ACC112 (cell line): ENCODE measurements at regions not wholly inside any gene's neighbourhood (a gene's known extent, or its start where the extent isn't known, plus 50 kb on each side); places are given as distances from the start of the nearest gene placed in this dataset.

ENCODE experiments used
- H2AFZ ChIP-seq: fragments of 200-600 bp; sonication (generic); one replicate; pipeline ENCODE4 v1.6.0; 2017; ENCODE audit warnings: antibody characterized with exemption, low read length; ENCODE audit not compliant: unreplicated experiment
- H3K27ac ChIP-seq: fragments of 200-600 bp; sonication (generic); 2 replicates; pipeline ENCODE4 v1.5.1; 2014; ENCODE audit warnings: low read depth, mild to moderate bottlenecking, antibody characterized with exemption, low read length, moderate library complexity
- H3K27me3 ChIP-seq: fragments of 200-600 bp; sonication (generic); 2 replicates; pipeline ENCODE4 v1.6.1; 2014; ENCODE audit warnings: mild to moderate bottlenecking, antibody characterized with exemption, low read length, moderate library complexity, mixed read lengths; ENCODE audit not compliant: insufficient read depth
- H3K36me3 ChIP-seq: fragments of 200-600 bp; sonication (generic); 2 replicates; pipeline ENCODE4 v1.6.1; 2016; ENCODE audit warnings: mild to moderate bottlenecking, antibody characterized with exemption, low read length, moderate library complexity, mixed read lengths; ENCODE audit not compliant: insufficient read depth
- H3K4me1 ChIP-seq: fragments of 200-600 bp; sonication (generic); one replicate; pipeline ENCODE4 v1.6.1; 2016; ENCODE audit warnings: low read length, mixed read lengths; ENCODE audit not compliant: insufficient read depth, unreplicated experiment, control insufficient read depth
- H3K4me3 ChIP-seq: fragments of 200-600 bp; sonication (generic); 2 replicates; pipeline ENCODE4 v1.5.1; 2014; ENCODE audit warnings: mild to moderate bottlenecking, low read depth, low read length
- H3K79me2 ChIP-seq: fragments of 200-600 bp; sonication (generic); one replicate; pipeline ENCODE4 v1.6.0; 2016; ENCODE audit warnings: low read length; ENCODE audit not compliant: control insufficient read depth, unreplicated experiment, insufficient read depth

GRCh38 chr2:175571078-175571653 is 389.7 kb upstream of the ATP5MC3 start:
- H2AFZ ChIP-seq: no peak overlapping the region
- no peaks in the 10 kb centered on the region for H3K4me1 ChIP-seq
- H3K79me2 ChIP-seq: no peaks in the 10 kb centered on the region
- no peaks in the 10 kb centered on the region for H3K27me3 ChIP-seq
- no peak overlapping the region for H3K4me3 ChIP-seq
- H3K36me3 ChIP-seq: no peaks in the 10 kb centered on the region
- H3K27ac ChIP-seq: no peak overlapping the region

GRCh38 chr2:175568109-175568730 is 386.7 kb upstream of the ATP5MC3 start:
- Histone ChIP-seq H3K27ac (no peak overlapping the region), H3K27me3 (no peaks in the 10 kb centered on the region), H3K79me2 (no peaks in the 10 kb centered on the region), H3K4me3 (peak overlapping the region; percentile 8), H3K4me1 (no peaks in the 10 kb centered on the region), H3K36me3 (no peaks in the 10 kb centered on the region), H2AFZ (peak overlapping the region; percentile 39)

- Histone ChIP-seq H3K79me2 (no peaks in the 10 kb centered on the region), H3K27ac (no peak overlapping the region), H3K4me1 (no peaks in the 10 kb centered on the region), H3K4me3 (peak overlapping the region; percentile 8), H3K27me3 (no peaks in the 10 kb centered on the region), H3K36me3 (no peaks in the 10 kb centered on the region), H2AFZ (no peak overlapping the region)
Measured at GRCh38 chr2:175567435-175568061, 386.0 kb upstream of the ATP5MC3 start.

GRCh38 chr2:175560521-175561169 is 379.1 kb upstream of the ATP5MC3 start:
- Histone ChIP-seq H3K4me1 (no peaks in the 10 kb centered on the region), H3K79me2 (no peaks in the 10 kb centered on the region), H3K27ac (no peak overlapping the region), H3K4me3 (no peak overlapping the region), H3K36me3 (no peaks in the 10 kb centered on the region), H3K27me3 (peaks cover 19% of the 10 kb centered on the region), H2AFZ (no peak overlapping the region)

GRCh38 chr2:175559613-175560012 is 378.1 kb upstream of the ATP5MC3 start:
- Histone ChIP-seq H3K79me2 (no peaks in the 10 kb centered on the region), H3K27ac (no peak overlapping the region), H3K4me1 (no peaks in the 10 kb centered on the region), H2AFZ (no peak overlapping the region), H3K36me3 (no peaks in the 10 kb centered on the region), H3K4me3 (no peak overlapping the region), H3K27me3 (peaks cover 19% of the 10 kb centered on the region)

- no peak overlapping the region for H2AFZ ChIP-seq
- H3K27me3 ChIP-seq: peaks cover 23% of the 10 kb centered on the region
- no peak overlapping the region for H3K4me3 ChIP-seq
- no peaks in the 10 kb centered on the region for H3K4me1 ChIP-seq
- no peaks in the 10 kb centered on the region for H3K79me2 ChIP-seq
- H3K27ac ChIP-seq: no peak overlapping the region
- H3K36me3 ChIP-seq: no peaks in the 10 kb centered on the region
Measured at GRCh38 chr2:175557810-175558377, 376.4 kb upstream of the ATP5MC3 start.

- Histone ChIP-seq H3K36me3 (no peaks in the 10 kb centered on the region), H3K27ac (no peak overlapping the region), H3K79me2 (no peaks in the 10 kb centered on the region), H2AFZ (no peak overlapping the region), H3K4me3 (no peak overlapping the region), H3K4me1 (no peaks in the 10 kb centered on the region), H3K27me3 (peaks cover 7% of the 10 kb centered on the region)
Measured at GRCh38 chr2:175553910-175554309, 372.4 kb upstream of the ATP5MC3 start.

GRCh38 chr2:175552902-175553301 is 371.4 kb upstream of the ATP5MC3 start:
- Histone ChIP-seq H2AFZ (no peak overlapping the region), H3K4me1 (no peaks in the 10 kb centered on the region), H3K4me3 (no peak overlapping the region), H3K27ac (no peak overlapping the region), H3K79me2 (no peaks in the 10 kb centered on the region), H3K27me3 (0 out of 2 replicates have a peak, but pooled peaks cover 4% of the 10 kb centered on the region), H3K36me3 (no peaks in the 10 kb centered on the region)

- H3K79me2 ChIP-seq: no peaks in the 10 kb centered on the region
- H3K4me3 ChIP-seq: no peak overlapping the region
- no peak overlapping the region for H3K27ac ChIP-seq
- peaks cover 7% of the 10 kb centered on the region; the same call in 1 of the 2 replicates for H3K27me3 ChIP-seq
- H2AFZ ChIP-seq: no peak overlapping the region
- no peaks in the 10 kb centered on the region for H3K4me1 ChIP-seq
- no peaks in the 10 kb centered on the region for H3K36me3 ChIP-seq
Measured at GRCh38 chr2:175540421-175540820, 358.9 kb upstream of the ATP5MC3 start.

GRCh38 chr2:175539122-175539521 is 357.6 kb upstream of the ATP5MC3 start:
- Histone ChIP-seq H3K36me3 (no peaks in the 10 kb centered on the region), H3K79me2 (no peaks in the 10 kb centered on the region), H3K4me1 (no peaks in the 10 kb centered on the region), H2AFZ (no peak overlapping the region), H3K27me3 (peaks cover 7% of the 10 kb centered on the region; the same call in 1 of the 2 replicates), H3K4me3 (no peak overlapping the region), H3K27ac (no peak overlapping the region)
